Activated CD8-positive, alpha-beta T cell treated with anti-CD3 and anti-CD28 coated beads for 36 hours (primary cell): ENCODE measurements at regions not wholly inside any gene's neighbourhood (a gene's known extent, or its start where the extent isn't known, plus 50 kb on each side); places are given as distances from the start of the nearest gene placed in this dataset.
A peak's percentile ranks its signal among the peaks of the same experiment; 100 is the strongest.

Experiments used
- ATAC-seq: fragments of 200-7000 bp; cut with Tn5 transposase; one replicate; pipeline ENCODE4 v1.10.0; 2021; ENCODE audit warnings: mild to moderate bottlenecking, moderate library complexity
- CTCF ChIA-PET: fragments of 350-600 bp; sonication (Branson Sonifier 250); formaldehyde crosslinking; loops from one replicate; lab custom pipeline; 2021; ENCODE audit warnings: antibody characterized with exemption; lab: Charles Lee
- POLR2A ChIA-PET: fragments of 350-600 bp; sonication (Branson Sonifier 250); formaldehyde crosslinking; loops from one replicate; lab custom pipeline; 2021; ENCODE audit warnings: antibody characterized with exemption; lab: Charles Lee
- DNase-seq: peaks from one replicate; pipeline ENCODE4 v3.0.0-alpha.2; 2020
- H3K27ac Mint-ChIP-seq: one replicate; pipeline ENCODE4 v1.8.0; 2021; ENCODE audit warnings: mild to moderate bottlenecking, mixed read lengths
- H3K27me3 Mint-ChIP-seq: one replicate; pipeline ENCODE4 v1.8.0; 2021; ENCODE audit warnings: mixed read lengths
- H3K36me3 Mint-ChIP-seq: one replicate; pipeline ENCODE4 v1.8.0; 2021; ENCODE audit warnings: low read depth, mixed read lengths
- H3K4me1 Mint-ChIP-seq: one replicate; pipeline ENCODE4 v1.8.0; 2021; ENCODE audit warnings: low read depth, mixed read lengths
- H3K4me3 Mint-ChIP-seq: one replicate; pipeline ENCODE4 v1.8.0; 2021; ENCODE audit warnings: mild to moderate bottlenecking, moderate library complexity, mixed read lengths
- H3K9me3 Mint-ChIP-seq: one replicate; pipeline ENCODE4 v1.8.0; 2021; ENCODE audit warnings: mixed read lengths
- CTCF ChIP-seq: fragments of 200-600 bp; IDR thresholded peaks from one replicate; pipeline ENCODE4 v1.8.0; 2022; ENCODE audit warnings: antibody characterized with exemption, mild to moderate bottlenecking
- intact Hi-C: fragments of 100-400 bp; cut with micrococcal nuclease; formaldehyde crosslinking; loops from one replicate; pipeline ENCODE4 v1.10.0; 2022

DNA sequence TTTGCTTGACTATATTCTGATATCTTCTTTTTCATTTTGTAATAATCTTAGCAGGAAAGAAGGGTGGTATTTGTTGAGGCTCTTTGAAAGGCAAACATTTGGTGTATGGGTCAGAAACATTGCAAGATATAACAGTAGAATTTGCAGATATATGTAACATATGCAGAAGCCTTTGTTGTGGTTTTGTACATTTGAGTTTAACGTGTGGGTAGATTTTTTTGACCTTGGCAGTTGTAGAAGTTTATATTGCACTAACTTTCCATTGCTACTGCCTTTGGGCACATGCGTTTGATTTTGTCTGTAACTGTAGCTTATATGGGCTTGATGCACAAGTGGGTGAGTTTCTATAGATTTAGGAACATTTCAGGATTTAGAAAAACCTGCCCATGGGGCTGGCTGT, 78.5 kb upstream of the SPRY2 start:
- Mint-ChIP-seq H3K27ac (no peak overlapping the region), H3K36me3 (no peaks in the 10 kb centered on the region), H3K27me3 (peaks cover 3% of the 10 kb centered on the region), H3K9me3 (peaks cover 8% of the 10 kb centered on the region), H3K4me3 (no peak overlapping the region), H3K4me1 (peaks cover 5% of the 10 kb centered on the region)
- ATAC-seq = no peak
- ChIA-PET POLR2A (no interaction called here), CTCF (no interaction called here)
- intact Hi-C loops = no loop called here
- DNase-seq = no peak
- no peak for TF ChIP-seq CTCF

DNA sequence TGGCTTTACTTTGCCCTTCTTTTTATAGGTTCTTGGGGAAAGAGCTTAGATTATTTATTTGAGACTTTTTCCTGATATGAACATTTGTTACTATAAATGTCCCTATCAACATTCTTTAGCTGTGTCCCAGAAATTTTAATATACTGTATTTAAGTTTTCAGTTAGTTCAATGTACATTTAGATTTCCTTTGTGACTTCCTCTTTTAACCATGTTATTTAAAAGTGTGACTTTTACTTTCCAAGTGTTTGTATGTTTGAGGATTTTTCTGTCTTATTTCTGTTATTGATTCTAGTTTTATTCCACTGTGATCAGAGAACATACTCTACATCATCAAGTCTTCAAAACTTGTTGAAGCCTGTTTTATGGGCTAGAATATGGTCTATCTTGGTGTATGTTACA, 72.7 kb upstream of the SPRY2 start:
- Mint-ChIP-seq H3K27ac (no peak overlapping the region), H3K4me3 (no peak overlapping the region), H3K9me3 (peaks cover 3% of the 10 kb centered on the region), H3K4me1 (no peaks in the 10 kb centered on the region), H3K27me3 (no peaks in the 10 kb centered on the region), H3K36me3 (no peaks in the 10 kb centered on the region)
- intact Hi-C loops = no loop called here
- DNase-seq = no peak
- ChIA-PET CTCF (no interaction called here), POLR2A (no interaction called here)
- TF ChIP-seq CTCF = no peak
- no peak for ATAC-seq

DNA sequence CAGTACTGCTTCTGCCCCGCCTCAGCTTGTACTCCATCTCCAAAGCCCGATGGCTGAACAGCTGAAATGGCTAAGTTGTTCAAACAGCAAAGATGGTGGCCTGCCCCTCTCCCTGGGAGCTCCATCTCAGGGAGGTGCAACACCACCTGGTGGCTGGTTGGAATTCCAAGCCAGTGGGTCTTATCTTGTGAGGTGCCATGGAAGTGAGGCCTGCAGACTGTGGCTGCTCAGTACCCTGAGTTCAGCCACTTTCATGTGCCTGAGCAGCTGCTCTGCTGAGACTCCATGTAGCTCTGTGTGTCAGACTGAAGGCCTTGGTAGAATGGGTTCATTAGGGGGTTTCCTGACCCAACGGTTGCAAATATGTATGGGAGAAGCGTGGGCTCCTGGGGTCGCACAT, 67.3 kb upstream of the SPRY2 start:
- intact Hi-C loops = no loop called here

DNA sequence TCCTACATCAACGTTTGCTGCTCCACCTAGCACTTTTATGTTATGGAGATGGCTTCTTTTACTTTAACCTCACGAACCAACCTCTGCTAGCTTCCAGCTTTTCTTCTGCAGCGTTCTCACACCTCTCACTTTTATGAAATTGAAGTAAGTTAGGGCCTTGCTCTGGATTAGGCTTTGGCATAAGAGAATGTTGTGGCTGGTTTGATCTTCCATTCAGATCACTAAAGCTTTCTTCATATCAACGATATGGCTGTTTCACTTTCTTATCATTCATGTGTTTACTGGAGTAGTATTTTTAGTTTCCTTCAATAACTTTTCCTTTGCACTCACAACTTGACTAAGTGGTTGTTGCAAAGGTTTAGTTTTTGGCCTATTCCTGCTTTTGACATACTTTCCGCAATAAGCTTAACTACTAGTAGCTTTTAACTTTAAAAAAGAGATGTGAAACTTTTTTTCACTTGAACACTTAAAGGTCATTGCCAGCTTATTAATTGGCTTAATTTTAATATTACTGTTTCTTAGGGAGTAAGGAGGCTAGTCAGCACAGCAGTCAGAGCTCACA, 60.0 kb upstream of the SPRY2 start:
- POLR2A ChIA-PET = no interaction called here
- CTCF ChIA-PET = interaction anchor here (1.3 to 1.9 kb wide), 2 partner anchors 11 to 58 kb away, joined by 3 to 7 read pairs; no protein-coding TSS in a partner anchor
- Mint-ChIP-seq H3K4me1 (peaks cover 28% of the 10 kb centered on the region), H3K36me3 (no peaks in the 10 kb centered on the region), H3K27ac (no peak overlapping the region), H3K27me3 (no peaks in the 10 kb centered on the region), H3K4me3 (peak overlapping the region; percentile 2), H3K9me3 (peaks cover 13% of the 10 kb centered on the region)
- ATAC-seq (peak; percentile 11), DNase-seq (no peak)
- intact Hi-C loops = no loop called here
- no peak for TF ChIP-seq CTCF

More for the DNA sequence above, 67.3 kb upstream of the SPRY2 start:
- no peaks in the 10 kb centered on the region for H3K4me1 Mint-ChIP-seq
- no peak overlapping the region for H3K27ac Mint-ChIP-seq
- ChIA-PET CTCF (interaction anchor here (0.7 kb wide), 1 partner anchor 65 kb away, joined by 4 read pairs; no protein-coding TSS in a partner anchor), POLR2A (no interaction called here)
- no peaks in the 10 kb centered on the region for H3K27me3 Mint-ChIP-seq
- ATAC-seq (no peak), DNase-seq (peak; percentile 10)
- no peak overlapping the region for H3K4me3 Mint-ChIP-seq
- TF ChIP-seq CTCF = no peak
- H3K9me3 Mint-ChIP-seq = peaks cover 13% of the 10 kb centered on the region
- no peaks in the 10 kb centered on the region for H3K36me3 Mint-ChIP-seq

- ChIA-PET POLR2A (no interaction called here), CTCF (interaction anchor here (1.3 to 1.9 kb wide), 2 partner anchors 12 to 58 kb away, joined by 3 to 7 read pairs; no protein-coding TSS in a partner anchor)
- no peak overlapping the region for H3K4me3 Mint-ChIP-seq
- ATAC-seq (peak; percentile 18), DNase-seq (no peak)
- peaks cover 28% of the 10 kb centered on the region for H3K4me1 Mint-ChIP-seq
- H3K27ac Mint-ChIP-seq = no peak overlapping the region
- no peaks in the 10 kb centered on the region for H3K27me3 Mint-ChIP-seq
- intact Hi-C loops = no loop called here
- H3K9me3 Mint-ChIP-seq = peaks cover 11% of the 10 kb centered on the region
- TF ChIP-seq CTCF = no peak
- H3K36me3 Mint-ChIP-seq = no peaks in the 10 kb centered on the region
Observed at GRCh38 chr13:80400164-80400864, 59.4 kb upstream of the SPRY2 start.
